CD4-positive, alpha-beta T cell treated with Interleukin-4 for 1 hour (primary cell): ENCODE measurements at regions not wholly inside any gene's neighbourhood (a gene's known extent, or its start where the extent isn't known, plus 50 kb on each side); places are given as distances from the start of the nearest gene placed in this dataset.
"Not testable (repeated sequence)": the region's sequence is repeated elsewhere in the genome, so short reads cannot be mapped to it uniquely, and the experiment has no call there.

Source experiments
- DNase-seq, 2 donors: peaks; one replicate each; pipeline ENCODE4 v3.0.0-alpha.2; 2020 to 2022

GRCh38 chr1:65593516-65593915 is 173.0 kb downstream of the LEPR start:
- no peak for DNase-seq

GRCh38 chr1:65595724-65596123 is 175.3 kb downstream of the LEPR start:
- DNase-seq = no peak

GRCh38 chr1:65596768-65597167 is 176.3 kb downstream of the LEPR start:
- no peak for DNase-seq

GRCh38 chr1:65605621-65606020 is 185.2 kb downstream of the LEPR start:
- no peak for DNase-seq

GRCh38 chr1:65606426-65606825 is 186.0 kb downstream of the LEPR start:
- no peak for DNase-seq

- DNase-seq = no peak
Measured at GRCh38 chr1:65613884-65614283, 178.8 kb upstream of the PDE4B start.

GRCh38 chr1:65615859-65616258 is 176.8 kb upstream of the PDE4B start:
- no peak for DNase-seq

- not testable (repeated sequence) for DNase-seq
Measured at GRCh38 chr1:65621721-65622120, 171.0 kb upstream of the PDE4B start.

- DNase-seq = no peak
Measured at GRCh38 chr1:65623895-65624294, 168.8 kb upstream of the PDE4B start.

GRCh38 chr1:65625528-65625927 is 167.2 kb upstream of the PDE4B start:
- DNase-seq = no peak

- DNase-seq = no peak
Measured at GRCh38 chr1:65626003-65626402, 166.7 kb upstream of the PDE4B start.

GRCh38 chr1:65629788-65630187 is 162.9 kb upstream of the PDE4B start:
- DNase-seq = no peak

- DNase-seq = no peak
Measured at GRCh38 chr1:65630855-65631254, 161.8 kb upstream of the PDE4B start.

GRCh38 chr1:65632235-65632634 is 160.5 kb upstream of the PDE4B start:
- DNase-seq = no peak

GRCh38 chr1:65640046-65640445 is 152.6 kb upstream of the PDE4B start:
- no peak for DNase-seq

- not testable (repeated sequence) for DNase-seq
Measured at GRCh38 chr1:65649185-65649584, 143.5 kb upstream of the PDE4B start.

GRCh38 chr1:65650682-65651081 is 142.0 kb upstream of the PDE4B start:
- no peak for DNase-seq

GRCh38 chr1:65654526-65654925 is 138.2 kb upstream of the PDE4B start:
- DNase-seq = not testable (repeated sequence)

- DNase-seq = not testable (repeated sequence)
Measured at GRCh38 chr1:65657609-65658008, 135.1 kb upstream of the PDE4B start.

GRCh38 chr1:65658122-65658521 is 134.6 kb upstream of the PDE4B start:
- DNase-seq = no peak

- no peak for DNase-seq
Measured at GRCh38 chr1:65668368-65668767, 124.3 kb upstream of the PDE4B start.

- no peak for DNase-seq
Measured at GRCh38 chr1:65670518-65670917, 122.2 kb upstream of the PDE4B start.

- no peak for DNase-seq
Measured at GRCh38 chr1:65674522-65674921, 118.2 kb upstream of the PDE4B start.

GRCh38 chr1:65679773-65680172 is 112.9 kb upstream of the PDE4B start:
- DNase-seq = no peak

- no peak for DNase-seq
Measured at GRCh38 chr1:65681096-65681495, 111.6 kb upstream of the PDE4B start.
